NOMO-1 treated with dmso at 0.1 percent for 144 hours (cell line): ENCODE measurements at regions not wholly inside any gene's neighbourhood (a gene's known extent, or its start where the extent isn't known, plus 50 kb on each side); places are given as distances from the start of the nearest gene placed in this dataset.
"Not testable (repeated sequence)": the region's sequence is repeated elsewhere in the genome, so short reads cannot be mapped to it uniquely, and the experiment has no call there.

Experiments
- DNase-seq: peaks from one replicate; lab custom pipeline; 2025; ENCODE audit not compliant: unreplicated experiment; lab: John Stamatoyannopoulos, UW

GRCh38 chr9:110011628-110012320 lies 196.2 kb downstream of the C9orf152 start:
- no peak for DNase-seq

GRCh38 chr9:110013064-110013463 lies 194.9 kb downstream of the C9orf152 start:
- DNase-seq = no peak

- no peak for DNase-seq
These were observed 192.2 kb downstream of the C9orf152 start for GRCh38 chr9:110015759-110016158.

GRCh38 chr9:110016340-110016739 lies 191.6 kb downstream of the C9orf152 start:
- DNase-seq = no peak

- not testable (repeated sequence) for DNase-seq
These were observed 187.7 kb downstream of the C9orf152 start for GRCh38 chr9:110020216-110020615.

GRCh38 chr9:110021891-110022290 lies 186.1 kb downstream of the C9orf152 start:
- peak; percentile 82 for DNase-seq

GRCh38 chr9:110023221-110023620 lies 184.7 kb downstream of the C9orf152 start:
- DNase-seq = not testable (repeated sequence)

- peak; percentile 46 for DNase-seq
These were observed 182.3 kb downstream of the C9orf152 start for GRCh38 chr9:110025551-110026170.

GRCh38 chr9:110027671-110028081 lies 180.3 kb downstream of the C9orf152 start:
- DNase-seq = peak; percentile 34

GRCh38 chr9:110028271-110028670 lies 179.7 kb downstream of the C9orf152 start:
- no peak for DNase-seq

GRCh38 chr9:110028676-110029075 lies 179.3 kb downstream of the C9orf152 start:
- DNase-seq = no peak

GRCh38 chr9:110029429-110029955 lies 178.5 kb downstream of the C9orf152 start:
- peak; percentile 79 for DNase-seq

- DNase-seq = no peak
These were observed 177.9 kb downstream of the C9orf152 start for GRCh38 chr9:110029956-110030480.

- DNase-seq = no peak
These were observed 177.3 kb downstream of the C9orf152 start for GRCh38 chr9:110030632-110031031.

GRCh38 chr9:110031511-110032173 lies 176.3 kb downstream of the C9orf152 start:
- DNase-seq = no peak

- DNase-seq = not testable (repeated sequence)
These were observed 175.4 kb downstream of the C9orf152 start for GRCh38 chr9:110032532-110032931.

GRCh38 chr9:110033869-110034268 lies 174.1 kb downstream of the C9orf152 start:
- DNase-seq = no peak

- no peak for DNase-seq
These were observed 171.7 kb downstream of the C9orf152 start for GRCh38 chr9:110036286-110036685.

GRCh38 chr9:110040788-110041187 lies 167.2 kb downstream of the C9orf152 start:
- no peak for DNase-seq

GRCh38 chr9:110041452-110041851 lies 166.5 kb downstream of the C9orf152 start:
- DNase-seq = no peak

- no peak for DNase-seq
These were observed 160.6 kb downstream of the C9orf152 start for GRCh38 chr9:110047232-110047954.
